HepG2 (cell line): ENCODE measurements at regions not wholly inside any gene's neighbourhood (a gene's known extent, or its start where the extent isn't known, plus 50 kb on each side); places are given as distances from the start of the nearest gene placed in this dataset.
A peak's percentile ranks its signal among the peaks of the same experiment; 100 is the strongest.

Experiments
- ARID5B ChIP-seq: IDR thresholded peaks from 2 replicates; pipeline ENCODE4 v1.4.0; 2020; ENCODE audit warnings: mild to moderate bottlenecking, missing genetic modification reagents
- BCL6 ChIP-seq: IDR thresholded peaks from 2 replicates; pipeline ENCODE4 v1.6.1; 2016; ENCODE audit warnings: missing genetic modification reagents, missing compliant biosample characterization
- ELF1 ChIP-seq: sonication (generic); formaldehyde crosslinking; IDR thresholded peaks from 2 replicates; pipeline ENCODE4 v1.4.0; 2020; ENCODE audit warnings: missing genetic modification reagents
- HIVEP1 ChIP-seq: sonication (generic); formaldehyde crosslinking; IDR thresholded peaks from 2 replicates; pipeline ENCODE4 v1.4.0; 2020; ENCODE audit warnings: mild to moderate bottlenecking, missing genetic modification reagents
- HMG20A ChIP-seq: IDR thresholded peaks from 2 replicates; pipeline ENCODE4 v1.6.1; 2016; ENCODE audit warnings: borderline replicate concordance
- HOXA5 ChIP-seq: sonication (generic); formaldehyde crosslinking; IDR thresholded peaks from 2 replicates; pipeline ENCODE4 v1.4.0; 2020; ENCODE audit warnings: missing genetic modification reagents
- JUND ChIP-seq: sonication (generic); formaldehyde crosslinking; IDR thresholded peaks from 2 replicates; pipeline ENCODE4 v1.8.0; 2022; ENCODE audit warnings: mild to moderate bottlenecking, missing genetic modification reagents
- MAFG ChIP-seq: sonication (generic); formaldehyde crosslinking; IDR thresholded peaks from 2 replicates; pipeline ENCODE4 v1.5.1; 2020; ENCODE audit warnings: mild to moderate bottlenecking, missing genetic modification reagents
- MAFK ChIP-seq, 2 experiments: IDR thresholded peaks in 1 of 2; conservative IDR thresholded peaks in 1 of 2; 2 replicates each; pipeline ENCODE4 v1.6.1; 2011; ENCODE audit warnings: improper control_type of control experiment in 2 of 2, low read length in 2 of 2
- MIXL1 ChIP-seq: IDR thresholded peaks from 2 replicates; pipeline ENCODE4 v1.6.1; 2016
- PAF1 ChIP-seq: IDR thresholded peaks from 2 replicates; pipeline ENCODE4 v1.6.1; 2016; ENCODE audit warnings: missing genetic modification reagents, missing compliant biosample characterization
- POGZ ChIP-seq: sonication (generic); formaldehyde crosslinking; IDR thresholded peaks from 2 replicates; pipeline ENCODE4 v1.4.0; 2020; ENCODE audit warnings: mild to moderate bottlenecking, missing genetic modification reagents
- POLR2A ChIP-seq, 2 experiments: IDR thresholded peaks; 2 replicates each; pipeline ENCODE4 v1.6.1; 2011; ENCODE audit warnings: low read depth in 2 of 2, low read length in 2 of 2, mild to moderate bottlenecking in 1 of 2, moderate library complexity in 1 of 2; ENCODE audit not compliant: insufficient read depth in 1 of 2
- RARA ChIP-seq: IDR thresholded peaks from 2 replicates; pipeline ENCODE4 v1.6.1; 2016; ENCODE audit warnings: missing genetic modification reagents, missing compliant biosample characterization
- SOX6 ChIP-seq, 2 experiments: fragments of 450-650 bp in 1 of 2; sonication (generic) in 1 of 2; formaldehyde crosslinking in 1 of 2; IDR thresholded peaks; 2 replicates each; pipeline versions ENCODE4 v1.4.0 to v1.6.1; 2017 to 2020; ENCODE audit warnings: antibody characterized with exemption in 1 of 2, mild to moderate bottlenecking in 1 of 2, missing genetic modification reagents in 1 of 2
- SRF ChIP-seq: IDR thresholded peaks from 2 replicates; pipeline ENCODE4 v1.6.1; 2011; ENCODE audit warnings: mild to moderate bottlenecking, low read depth, low read length, moderate library complexity
- TEAD2 ChIP-seq: sonication (generic); formaldehyde crosslinking; IDR thresholded peaks from 2 replicates; pipeline ENCODE4 v1.9.0; 2021; ENCODE audit warnings: missing genetic modification reagents
- THYN1 ChIP-seq: sonication (generic); formaldehyde crosslinking; IDR thresholded peaks from 2 replicates; pipeline ENCODE4 v1.8.1; 2023; ENCODE audit warnings: low read depth, mild to moderate bottlenecking, moderate library complexity, missing genetic modification reagents, borderline replicate concordance
- ZBTB37 ChIP-seq: sonication (generic); formaldehyde crosslinking; IDR thresholded peaks from 2 replicates; pipeline ENCODE4 v1.4.0; 2020; ENCODE audit warnings: mild to moderate bottlenecking, missing genetic modification reagents
- ZNF276 ChIP-seq: sonication (generic); formaldehyde crosslinking; IDR thresholded peaks from 2 replicates; pipeline ENCODE4 v1.4.0; 2020; ENCODE audit warnings: mild to moderate bottlenecking, low read depth, missing genetic modification reagents
- ZNF331 ChIP-seq: sonication (generic); formaldehyde crosslinking; IDR thresholded peaks from 2 replicates; pipeline ENCODE4 v1.4.0; 2020; ENCODE audit warnings: missing genetic modification reagents
- ZNF34 ChIP-seq: sonication (generic); formaldehyde crosslinking; IDR thresholded peaks from 2 replicates; pipeline ENCODE4 v1.4.0; 2020; ENCODE audit warnings: mild to moderate bottlenecking, missing genetic modification reagents, borderline replicate concordance
- ZNF577 ChIP-seq: sonication (generic); formaldehyde crosslinking; IDR thresholded peaks from 2 replicates; pipeline ENCODE4 v1.4.0; 2020; ENCODE audit warnings: mild to moderate bottlenecking, low read depth, missing genetic modification reagents, borderline replicate concordance
- ZNF784 ChIP-seq: sonication (generic); formaldehyde crosslinking; IDR thresholded peaks from 2 replicates; pipeline ENCODE4 v1.5.1; 2020; ENCODE audit warnings: missing genetic modification reagents, mild to moderate bottlenecking, borderline replicate concordance

GRCh38 chr6:26286168-26286877, 78.7 kb upstream of the BTN3A2 start (continued):
- TF ChIP-seq POLR2A (IDR thresholded peaks at IDR 0.05; ENCODE audit: insufficient read depth in 1 of 2, low read depth in 2 of 2, low read length in 2 of 2) (no peak), ZNF34 (CRISPR knock-in tag) (no peak), JUND (CRISPR knock-in tag) (no peak), THYN1 (CRISPR knock-in tag) (no peak), HMG20A (0 out of 2 replicates have a peak, but pooled peaks have one; percentile 13), MIXL1 (peak; percentile 43), ZNF276 (no peak), MAFG (CRISPR knock-in tag) (no peak), SRF (no peak), HIVEP1 (CRISPR knock-in tag) (no peak), POGZ (CRISPR knock-in tag) (peak; percentile 33; the same call in 1 of the 2 replicates), MAFK (conservative IDR thresholded peaks at IDR 0.05 in 1 of 2, IDR thresholded peaks at IDR 0.05 in 1 of 2; ENCODE audit: low read length in 2 of 2) (no peak), ELF1 (CRISPR knock-in tag) (peak; percentile 37; the same call in 1 of the 2 replicates), SOX6 (IDR thresholded peaks at IDR 0.05) (no peak), SOX6 (CRISPR knock-in tag; IDR thresholded peaks at IDR 0.05) (peak; percentile 30; the same call in 1 of the 2 replicates), BCL6 (no peak), RARA (CRISPR knock-in tag) (peak; percentile 29; the same call in 1 of the 2 replicates), ZNF577 (CRISPR knock-in tag) (no peak), ARID5B (CRISPR knock-in tag) (peak; percentile 54; the same call in 1 of the 2 replicates), HOXA5 (CRISPR knock-in tag) (peak; percentile 69; the same call in 1 of the 2 replicates), PAF1 (CRISPR knock-in tag) (no peak), ZNF331 (CRISPR knock-in tag) (peak; percentile 63; the same call in 1 of the 2 replicates), ZBTB37 (CRISPR knock-in tag) (no peak), ZNF784 (CRISPR knock-in tag) (0 out of 2 replicates have a peak, but pooled peaks have one; percentile 13), TEAD2 (CRISPR knock-in tag) (no peak)
